ENCODE measurements at regions not wholly inside any gene's neighbourhood (a gene's known extent, or its start where the extent isn't known, plus 50 kb on each side); places are given as distances from the start of the nearest gene placed in this dataset.

DNA sequence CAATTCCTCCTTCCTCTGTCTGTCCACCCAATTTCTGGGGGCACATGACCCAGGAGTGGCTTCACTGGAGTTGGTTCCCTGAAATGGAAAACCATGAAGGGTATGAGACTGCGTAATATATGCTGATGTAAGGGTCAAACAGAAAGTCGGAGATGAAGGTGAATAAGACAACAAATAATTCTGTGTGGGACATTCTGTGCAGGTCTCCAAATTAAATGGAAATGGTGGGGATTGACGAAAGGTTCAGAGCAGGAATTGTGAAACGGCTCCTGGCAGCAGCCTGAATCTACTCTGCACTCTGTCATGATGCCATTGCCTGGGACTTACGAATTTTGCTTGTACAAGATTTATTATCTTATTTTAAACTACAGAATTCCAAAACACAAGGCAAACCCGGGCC lies 174.8 kb upstream of the RORA start:
- intact Hi-C loops (cut with micrococcal nuclease; ENCODE audit: unreplicated experiment) (no loop called here), in situ Hi-C loops (cut with MboI) (no loop called here)
- RAD21 ChIA-PET (ENCODE audit: unreplicated experiment): no interaction called here
- H3K36me3 ChIP-seq (ENCODE audit: control insufficient read depth in 2 of 2, insufficient read depth in 2 of 2, low read length in 1 of 2): no peaks in the 10 kb centered on the region
- 21% methylated on average over 6 of the region's 6 CpGs for WGBS (ENCODE audit: insufficient coverage, insufficient replicate concordance, low lambda C conversion rate, missing lambda C conversion rate)
- no peak overlapping the region for H2AFZ ChIP-seq (ENCODE audit: control insufficient read depth, low read depth, low read length)
- no TSS peak for BruUV-seq (replicated peaks)
- SMC1A ChIA-PET (ENCODE audit: uncharacterized antibody, unreplicated experiment): interaction anchor here (1.0 kb wide), 1 partner anchor 41 kb away, joined by 3 read pairs; no protein-coding TSS in a partner anchor
- no peak overlapping the region for H3K27ac ChIP-seq (ENCODE audit: control insufficient read depth, insufficient read depth)
- H3K27me3 ChIP-seq (replicated peaks in 1 of 2; ENCODE audit: control insufficient read depth in 2 of 2, insufficient read depth in 2 of 2, low read length in 1 of 2): no peaks in the 10 kb centered on the region; a peak in 1 of 4 replicates
- no peaks in the 10 kb centered on the region for H3K79me2 ChIP-seq (ENCODE audit: control insufficient read depth, insufficient read depth, low read length)
- H3K4me3 ChIP-seq: no peak overlapping the region
- no peak overlapping the region for H3K4me2 ChIP-seq (ENCODE audit: control insufficient read depth, insufficient read depth)
- no peak for FAIRE-seq
- no peaks in the 10 kb centered on the region for H3K4me1 ChIP-seq (ENCODE audit: control insufficient read depth, insufficient read depth, low read length)
- H4K20me1 ChIP-seq (ENCODE audit: control insufficient read depth, insufficient read depth): no peaks in the 10 kb centered on the region
- no peak overlapping the region for H3K9ac ChIP-seq (ENCODE audit: control insufficient read depth, insufficient read depth, low read length)
- no peak for TF ChIP-seq SKIL (IDR thresholded peaks at IDR 0.05; ENCODE audit: low read depth, poor library complexity, severe bottlenecking)
- no peak for TF ChIP-seq NRF1 (conservative IDR thresholded peaks at IDR 0.05; ENCODE audit: low read depth, low read length)
- TF ChIP-seq RB1 (IDR thresholded peaks at IDR 0.05; ENCODE audit: borderline replicate concordance): no peak
- no peak for TF ChIP-seq DPF2 (IDR thresholded peaks at IDR 0.05)
- no peak for TF ChIP-seq SMAD1 (IDR thresholded peaks at IDR 0.05; ENCODE audit: low read depth, partially characterized antibody)
- TF ChIP-seq CTCF (IDR thresholded peaks at IDR 0.05 in 2 of 3, conservative IDR thresholded peaks at IDR 0.05 in 1 of 3; ENCODE audit: control insufficient read depth in 2 of 3, extremely low read depth in 1 of 3, insufficient read depth in 1 of 3, low read depth in 3 of 3, low read length in 3 of 3): no peak
- no peak for TF ChIP-seq ZNF687 (IDR thresholded peaks at IDR 0.05)
- TF ChIP-seq JUND (IDR thresholded peaks at IDR 0.05; ENCODE audit: low read depth, low read length): no peak
- no peak for DNase-seq (ENCODE audit: low read depth, low spot score)
- CTCF ChIA-PET: no interaction called here
- ATAC-seq: no peak
- H3K9me3 ChIP-seq (replicated peaks; ENCODE audit: control insufficient read depth, insufficient read depth, low read length): no peaks in the 10 kb centered on the region
- POLR2A ChIA-PET: no interaction called here
